Hepatocyte (in vitro differentiated cells): ENCODE measurements at regions not wholly inside any gene's neighbourhood (a gene's known extent, or its start where the extent isn't known, plus 50 kb on each side); places are given as distances from the start of the nearest gene placed in this dataset.

Experiments used
- EZH2 ChIP-seq: fragments of 200-600 bp; sonication (generic); IDR thresholded peaks from 2 replicates; pipeline ENCODE4 v1.6.1; 2016; ENCODE audit warnings: antibody characterized with exemption, mild to moderate bottlenecking, borderline replicate concordance
- TF ChIP-seq, protein P1 (sequence below): fragments of 200-600 bp; sonication (generic); IDR thresholded peaks from 2 replicates; pipeline ENCODE4 v1.5.1; 2016; ENCODE audit warnings: antibody characterized with exemption, mild to moderate bottlenecking; ENCODE audit not compliant: poor library complexity

GRCh38 chr7:106430535-106431455 is 146.0 kb upstream of the NAMPT start:
- TF ChIP-seq, protein P1, sequence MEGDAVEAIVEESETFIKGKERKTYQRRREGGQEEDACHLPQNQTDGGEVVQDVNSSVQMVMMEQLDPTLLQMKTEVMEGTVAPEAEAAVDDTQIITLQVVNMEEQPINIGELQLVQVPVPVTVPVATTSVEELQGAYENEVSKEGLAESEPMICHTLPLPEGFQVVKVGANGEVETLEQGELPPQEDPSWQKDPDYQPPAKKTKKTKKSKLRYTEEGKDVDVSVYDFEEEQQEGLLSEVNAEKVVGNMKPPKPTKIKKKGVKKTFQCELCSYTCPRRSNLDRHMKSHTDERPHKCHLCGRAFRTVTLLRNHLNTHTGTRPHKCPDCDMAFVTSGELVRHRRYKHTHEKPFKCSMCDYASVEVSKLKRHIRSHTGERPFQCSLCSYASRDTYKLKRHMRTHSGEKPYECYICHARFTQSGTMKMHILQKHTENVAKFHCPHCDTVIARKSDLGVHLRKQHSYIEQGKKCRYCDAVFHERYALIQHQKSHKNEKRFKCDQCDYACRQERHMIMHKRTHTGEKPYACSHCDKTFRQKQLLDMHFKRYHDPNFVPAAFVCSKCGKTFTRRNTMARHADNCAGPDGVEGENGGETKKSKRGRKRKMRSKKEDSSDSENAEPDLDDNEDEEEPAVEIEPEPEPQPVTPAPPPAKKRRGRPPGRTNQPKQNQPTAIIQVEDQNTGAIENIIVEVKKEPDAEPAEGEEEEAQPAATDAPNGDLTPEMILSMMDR, result no peak
- no peak for TF ChIP-seq EZH2
